ENCODE measurements at regions not wholly inside any gene's neighbourhood (a gene's known extent, or its start where the extent isn't known, plus 50 kb on each side); places are given as distances from the start of the nearest gene placed in this dataset.
"Not testable (repeated sequence)": the region's sequence is repeated elsewhere in the genome, so short reads cannot be mapped to it uniquely, and the experiment has no call there.

- DNase-seq (ENCODE audit: low read depth): no peak
Measured at GRCh38 chr12:84270470-84271140, 642.0 kb downstream of the SLC6A15 start.

GRCh38 chr12:84247931-84248330 is 664.7 kb downstream of the SLC6A15 start:
- DNase-seq (ENCODE audit: low read depth): no peak

- no peak for DNase-seq (ENCODE audit: low read depth)
Measured at GRCh38 chr12:84243686-84244085, 668.9 kb downstream of the SLC6A15 start.

- no peak for DNase-seq (ENCODE audit: low read depth)
Measured at GRCh38 chr12:84222841-84223240, 689.8 kb downstream of the SLC6A15 start.

- no peak for DNase-seq (ENCODE audit: low read depth)
Measured at GRCh38 chr12:84218406-84218805, 694.2 kb downstream of the SLC6A15 start.

GRCh38 chr12:84201976-84202375 is 710.6 kb downstream of the SLC6A15 start:
- no peak for DNase-seq (ENCODE audit: low read depth)

- no peak for DNase-seq (ENCODE audit: low read depth)
Measured at GRCh38 chr12:84198294-84198946, 714.2 kb downstream of the SLC6A15 start.

GRCh38 chr12:84191779-84192178 is 720.8 kb downstream of the SLC6A15 start:
- DNase-seq (ENCODE audit: low read depth): no peak

- DNase-seq (ENCODE audit: low read depth): no peak
Measured at GRCh38 chr12:84186433-84186832, 726.2 kb downstream of the SLC6A15 start.

- DNase-seq (ENCODE audit: low read depth): no peak
Measured at GRCh38 chr12:84183576-84183975, 729.0 kb downstream of the SLC6A15 start.

- no peak for DNase-seq (ENCODE audit: low read depth)
Measured at GRCh38 chr12:84174115-84174514, 738.5 kb downstream of the SLC6A15 start.

GRCh38 chr12:84172823-84173424 is 739.7 kb downstream of the SLC6A15 start:
- no peak for DNase-seq (ENCODE audit: low read depth)

- DNase-seq (ENCODE audit: low read depth): no peak
Measured at GRCh38 chr12:84166812-84167211, 745.8 kb downstream of the SLC6A15 start.

- no peak for DNase-seq (ENCODE audit: low read depth)
Measured at GRCh38 chr12:84165998-84166571, 746.5 kb downstream of the SLC6A15 start.

- DNase-seq (ENCODE audit: low read depth): no peak
Measured at GRCh38 chr12:84161296-84161695, 751.3 kb downstream of the SLC6A15 start.

GRCh38 chr12:84159260-84159659 is 753.3 kb downstream of the SLC6A15 start:
- no peak for DNase-seq (ENCODE audit: low read depth)

- no peak for DNase-seq (ENCODE audit: low read depth)
Measured at GRCh38 chr12:84157170-84157569, 755.4 kb downstream of the SLC6A15 start.

GRCh38 chr12:84154991-84155930 is 757.3 kb downstream of the SLC6A15 start:
- DNase-seq (ENCODE audit: low read depth): not testable (repeated sequence)

GRCh38 chr12:84154439-84154990 is 758.1 kb downstream of the SLC6A15 start:
- DNase-seq (ENCODE audit: low read depth): not testable (repeated sequence)

GRCh38 chr12:84150201-84150600 is 762.4 kb downstream of the SLC6A15 start:
- DNase-seq (ENCODE audit: low read depth): no peak

- DNase-seq (ENCODE audit: low read depth): no peak
Measured at GRCh38 chr12:84148335-84148734, 764.3 kb downstream of the SLC6A15 start.

Data from stimulated activated CD4-positive, alpha-beta T cell treated with anti-CD3 and anti-CD28 coated beads, Interleukin-2, amount 100 ng/mL, for 4 hours (primary cell).